OCI-LY1 (cell line): ENCODE measurements at regions not wholly inside any gene's neighbourhood (a gene's known extent, or its start where the extent isn't known, plus 50 kb on each side); places are given as distances from the start of the nearest gene placed in this dataset.

Experiments used
- H2AFZ ChIP-seq: fragments of 200-600 bp; sonication (generic), shearing (Covaris generic); 2 replicates; pipeline ENCODE4 v1.6.0; 2014; ENCODE audit warnings: antibody characterized with exemption, mild to moderate bottlenecking, low read length
- H3F3A ChIP-seq: fragments of 200-600 bp; sonication (generic), shearing (Covaris generic); 2 replicates; pipeline ENCODE4 v1.6.0; 2014; ENCODE audit warnings: mild to moderate bottlenecking, antibody characterized with exemption, low read length, moderate library complexity; ENCODE audit not compliant: insufficient read depth
- H3K27ac ChIP-seq: fragments of 200-600 bp; sonication (generic); 2 replicates; pipeline ENCODE4 v1.5.1; 2014; ENCODE audit warnings: low read length, mixed run types, mild to moderate bottlenecking, low read depth; ENCODE audit not compliant: poor library complexity, severe bottlenecking
- H3K27me3 ChIP-seq: fragments of 200-600 bp; sonication (generic); 2 replicates; pipeline ENCODE4 v1.6.0; 2014; ENCODE audit warnings: antibody characterized with exemption, mild to moderate bottlenecking, low read length, moderate library complexity; ENCODE audit not compliant: insufficient read depth
- H3K36me3 ChIP-seq: fragments of 200-600 bp; sonication (generic); 2 replicates; pipeline ENCODE4 v1.6.1; 2014; ENCODE audit warnings: mild to moderate bottlenecking, antibody characterized with exemption, low read length, moderate library complexity, mixed read lengths; ENCODE audit not compliant: insufficient read depth
- H3K4me1 ChIP-seq: fragments of 200-600 bp; sonication (generic); 2 replicates; pipeline ENCODE4 v1.5.1; 2014; ENCODE audit warnings: mild to moderate bottlenecking, low read length, moderate library complexity; ENCODE audit not compliant: insufficient read depth, severe bottlenecking
- H3K4me2 ChIP-seq: fragments of 200-600 bp; sonication (generic), shearing (Covaris generic); 2 replicates; pipeline ENCODE4 v1.6.1; 2014; ENCODE audit warnings: low read length
- H3K4me3 ChIP-seq: fragments of 200-600 bp; sonication (generic); 2 replicates; pipeline ENCODE4 v1.5.1; 2014; ENCODE audit warnings: low read length, low read depth, mild to moderate bottlenecking, mixed read lengths; ENCODE audit not compliant: poor library complexity, severe bottlenecking
- H3K79me2 ChIP-seq: fragments of 200-600 bp; shearing (Covaris generic); 2 replicates; pipeline ENCODE4 v1.6.1; 2016; ENCODE audit warnings: mixed run types, low read length, mixed read lengths; ENCODE audit not compliant: insufficient read depth
- H3K9ac ChIP-seq: fragments of 200-600 bp; sonication (generic), shearing (Covaris generic); 2 replicates; pipeline ENCODE4 v1.6.1; 2014; ENCODE audit warnings: mild to moderate bottlenecking, low read length, mixed read lengths
- H3K9me2 ChIP-seq: fragments of 200-600 bp; sonication (generic), shearing (Covaris generic); 2 replicates; pipeline ENCODE4 v1.6.1; 2014; ENCODE audit warnings: low read depth, mild to moderate bottlenecking, low read length, mixed read lengths
- H3K9me3 ChIP-seq: fragments of 200-600 bp; shearing (Covaris generic); 2 replicates; pipeline ENCODE4 v1.6.1; 2014; ENCODE audit warnings: low read length, mixed read lengths
- H4K20me1 ChIP-seq: fragments of 200-600 bp; sonication (generic), shearing (Covaris generic); 2 replicates; pipeline ENCODE4 v1.6.0; 2016; ENCODE audit warnings: mild to moderate bottlenecking, low read length; ENCODE audit not compliant: insufficient read depth
- CTCF ChIP-seq: fragments of 200-600 bp; sonication (generic), shearing (Covaris generic); IDR thresholded peaks from 2 replicates; pipeline ENCODE4 v1.5.1; 2017; ENCODE audit warnings: mild to moderate bottlenecking, antibody characterized with exemption, low read length, moderate library complexity, mixed read lengths
- EZH2 ChIP-seq: fragments of 200-600 bp; sonication (generic), shearing (Covaris generic); IDR thresholded peaks from 2 replicates; pipeline ENCODE4 v1.8.0; 2017; ENCODE audit warnings: borderline replicate concordance, mixed run types, mild to moderate bottlenecking, antibody characterized with exemption, low read length, moderate library complexity, mixed read lengths

- Histone ChIP-seq H2AFZ (no peak overlapping the region), H3K4me1 (peaks cover 6% of the 10 kb centered on the region), H3K4me3 (no peak overlapping the region), H4K20me1 (no peaks in the 10 kb centered on the region), H3K27me3 (no peaks in the 10 kb centered on the region; the same call in 1 of the 2 replicates), H3K4me2 (no peak overlapping the region), H3K9me2 (no peaks in the 10 kb centered on the region), H3F3A (no peaks in the 10 kb centered on the region), H3K9ac (no peak overlapping the region), H3K9me3 (no peaks in the 10 kb centered on the region), H3K79me2 (no peaks in the 10 kb centered on the region), H3K36me3 (no peaks in the 10 kb centered on the region), H3K27ac (no peak overlapping the region)
- TF ChIP-seq EZH2 (no peak), CTCF (no peak)
Observed at GRCh38 chr1:9440763-9441194, 98.5 kb upstream of the SLC25A33 start.

GRCh38 chr1:9441451-9442133, 97.7 kb upstream of the SLC25A33 start:
- no peaks in the 10 kb centered on the region for H3K79me2 ChIP-seq
- H4K20me1 ChIP-seq: no peaks in the 10 kb centered on the region
- TF ChIP-seq EZH2 (no peak), CTCF (no peak)
- no peaks in the 10 kb centered on the region; the same call in 1 of the 2 replicates for H3K27me3 ChIP-seq
- no peaks in the 10 kb centered on the region for H3K9me3 ChIP-seq
- no peak overlapping the region for H3K9ac ChIP-seq
- no peaks in the 10 kb centered on the region for H3K9me2 ChIP-seq
- H3K4me2 ChIP-seq: no peak overlapping the region
- H2AFZ ChIP-seq: no peak overlapping the region
- H3K4me3 ChIP-seq: no peak overlapping the region
- H3K4me1 ChIP-seq: peaks cover 6% of the 10 kb centered on the region
- no peak overlapping the region for H3K27ac ChIP-seq
- H3F3A ChIP-seq: no peaks in the 10 kb centered on the region
- no peaks in the 10 kb centered on the region for H3K36me3 ChIP-seq

DNA sequence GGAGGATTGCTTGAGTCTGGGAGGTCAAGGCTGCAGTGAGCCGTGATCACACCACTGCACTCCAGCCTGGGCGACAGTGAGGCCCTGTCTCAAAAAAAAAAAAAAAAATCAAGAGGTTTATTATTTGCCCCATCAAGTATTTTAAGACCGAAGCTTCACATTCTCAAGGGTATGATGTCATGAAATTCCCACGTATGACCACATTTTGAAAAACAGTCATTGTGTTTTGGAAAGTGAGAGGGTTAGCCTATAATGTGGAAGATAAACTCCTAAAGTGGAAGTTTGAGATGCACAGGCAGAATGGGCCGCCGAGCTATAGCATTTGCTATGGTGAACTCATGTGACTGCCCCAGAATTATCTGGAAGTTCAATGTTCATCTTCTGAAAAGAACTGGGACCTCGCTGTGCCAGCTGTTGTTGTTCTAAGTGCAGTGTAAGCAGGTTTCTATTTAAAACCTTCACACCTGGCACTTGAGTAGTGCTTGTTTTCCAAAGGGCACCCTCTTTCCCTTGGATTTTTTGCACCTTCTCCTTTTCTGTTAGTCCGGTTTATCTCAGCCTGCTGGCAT, 96.9 kb upstream of the SLC25A33 start:
- Histone ChIP-seq H3K4me3 (no peak overlapping the region), H3K4me1 (peaks cover 12% of the 10 kb centered on the region), H3K9me3 (no peaks in the 10 kb centered on the region), H3F3A (no peaks in the 10 kb centered on the region), H2AFZ (no peak overlapping the region), H3K27me3 (no peaks in the 10 kb centered on the region; the same call in 1 of the 2 replicates), H3K4me2 (no peak overlapping the region), H3K9ac (no peak overlapping the region), H4K20me1 (no peaks in the 10 kb centered on the region), H3K79me2 (no peaks in the 10 kb centered on the region), H3K36me3 (no peaks in the 10 kb centered on the region), H3K27ac (no peak overlapping the region), H3K9me2 (no peaks in the 10 kb centered on the region)
- TF ChIP-seq CTCF: no peak
- TF ChIP-seq EZH2: no peak
